ENCODE measurements at regions not wholly inside any gene's neighbourhood (a gene's known extent, or its start where the extent isn't known, plus 50 kb on each side); places are given as distances from the start of the nearest gene placed in this dataset.

GRCh38 chr7:113562801-113563200 is 356.0 kb downstream of the PPP1R3A start:
- no peak for TF ChIP-seq CTCF (conservative IDR thresholded peaks at IDR 0.05; ENCODE audit: low read depth, low read length)
- no peak for DNase-seq (ENCODE audit: low read depth)
- H3K4me3 ChIP-seq (ENCODE audit: low read depth, low read length) = no peak overlapping the region

GRCh38 chr7:113562242-113562641 is 356.6 kb downstream of the PPP1R3A start:
- no peak overlapping the region for H3K4me3 ChIP-seq (ENCODE audit: low read depth, low read length)
- no peak for DNase-seq (ENCODE audit: low read depth)
- no peak for TF ChIP-seq CTCF (conservative IDR thresholded peaks at IDR 0.05; ENCODE audit: low read depth, low read length)

- DNase-seq (ENCODE audit: low read depth) = peak; percentile 66
- H3K4me3 ChIP-seq (ENCODE audit: low read depth, low read length) = no peak overlapping the region
- TF ChIP-seq CTCF (conservative IDR thresholded peaks at IDR 0.05; ENCODE audit: low read depth, low read length) = no peak
These were observed 357.4 kb downstream of the PPP1R3A start for GRCh38 chr7:113561446-113561845.

- no peak for DNase-seq (ENCODE audit: low read depth)
- no peak for TF ChIP-seq CTCF (conservative IDR thresholded peaks at IDR 0.05; ENCODE audit: low read depth, low read length)
These were observed 367.8 kb downstream of the PPP1R3A start for GRCh38 chr7:113550966-113551365.

GRCh38 chr7:113548561-113548960 is 370.2 kb downstream of the PPP1R3A start:
- no peak overlapping the region for H3K4me3 ChIP-seq (ENCODE audit: low read depth, low read length)
- no peak for TF ChIP-seq CTCF (conservative IDR thresholded peaks at IDR 0.05; ENCODE audit: low read depth, low read length)
- no peak for DNase-seq (ENCODE audit: low read depth)

More at GRCh38 chr7:113550966-113551365, 367.8 kb downstream of the PPP1R3A start:
- H3K4me3 ChIP-seq (ENCODE audit: low read depth, low read length) = no peak overlapping the region

GRCh38 chr7:113548137-113548536 is 370.7 kb downstream of the PPP1R3A start:
- H3K4me3 ChIP-seq (ENCODE audit: low read depth, low read length) = no peak overlapping the region
- TF ChIP-seq CTCF (conservative IDR thresholded peaks at IDR 0.05; ENCODE audit: low read depth, low read length) = no peak
- DNase-seq (ENCODE audit: low read depth) = no peak

GRCh38 chr7:113521468-113521867 is 397.3 kb downstream of the PPP1R3A start:
- no peak overlapping the region for H3K4me3 ChIP-seq (ENCODE audit: low read depth, low read length)
- no peak for TF ChIP-seq CTCF (conservative IDR thresholded peaks at IDR 0.05; ENCODE audit: low read depth, low read length)
- peak; percentile 18 for DNase-seq (ENCODE audit: low read depth)

All from choroid plexus epithelial cell (primary cell).